Choroid plexus epithelial cell (primary cell): ENCODE measurements at regions not wholly inside any gene's neighbourhood (a gene's known extent, or its start where the extent isn't known, plus 50 kb on each side); places are given as distances from the start of the nearest gene placed in this dataset.

ENCODE experiments used
- DNase-seq: peaks from one replicate; pipeline ENCODE4 v3.0.0-alpha.2; 2010; ENCODE audit warnings: low read depth
- H3K4me3 ChIP-seq: 2 replicates; pipeline ENCODE4 v1.5.1; 2011; ENCODE audit warnings: low read depth, mild to moderate bottlenecking, control low read depth, low read length, moderate library complexity
- CTCF ChIP-seq: conservative IDR thresholded peaks from 2 replicates; pipeline ENCODE4 v1.5.1; 2011; ENCODE audit warnings: low read depth, mild to moderate bottlenecking, control low read depth, inconsistent platforms, low read length, moderate library complexity

DNA sequence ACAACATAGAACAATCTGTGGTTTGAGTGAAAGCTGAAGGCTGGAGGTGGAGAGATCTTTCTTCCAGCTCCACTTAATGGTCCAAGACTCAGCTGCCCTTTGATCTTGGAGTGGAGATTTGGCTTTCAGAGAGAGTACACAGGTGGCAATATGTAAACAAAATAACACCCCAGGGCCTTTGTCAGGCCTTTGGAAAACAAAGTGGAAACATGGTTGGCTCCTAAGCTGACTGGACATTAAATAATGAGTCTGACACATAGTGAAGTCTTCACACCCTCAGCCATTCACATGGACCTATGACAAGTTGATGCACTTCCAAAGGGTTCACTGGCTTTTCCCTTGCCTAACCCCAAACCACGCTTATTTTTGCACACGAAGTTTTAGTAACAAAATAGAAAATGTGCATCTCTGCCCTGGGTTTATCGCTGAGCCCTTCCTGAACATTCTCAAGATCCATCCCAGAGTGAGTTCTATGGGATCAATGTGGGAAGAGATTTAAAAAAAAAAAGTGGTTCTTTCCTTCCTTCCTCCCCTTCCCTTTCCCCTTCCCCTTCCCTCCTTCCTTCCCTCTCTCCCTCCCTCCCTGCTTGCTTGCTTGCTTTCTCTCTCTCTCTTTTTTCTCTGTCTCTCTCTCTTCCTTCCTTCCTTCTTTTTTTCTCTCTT lies 201.3 kb upstream of the NT5C1B start:
- H3K4me3 ChIP-seq: no peak overlapping the region
- DNase-seq: no peak
- TF ChIP-seq CTCF: no peak

- DNase-seq: peak; percentile 52
- no peak for TF ChIP-seq CTCF
- no peak overlapping the region for H3K4me3 ChIP-seq
Observed at GRCh38 chr2:18788592-18788991, 199.2 kb upstream of the NT5C1B start.

DNA sequence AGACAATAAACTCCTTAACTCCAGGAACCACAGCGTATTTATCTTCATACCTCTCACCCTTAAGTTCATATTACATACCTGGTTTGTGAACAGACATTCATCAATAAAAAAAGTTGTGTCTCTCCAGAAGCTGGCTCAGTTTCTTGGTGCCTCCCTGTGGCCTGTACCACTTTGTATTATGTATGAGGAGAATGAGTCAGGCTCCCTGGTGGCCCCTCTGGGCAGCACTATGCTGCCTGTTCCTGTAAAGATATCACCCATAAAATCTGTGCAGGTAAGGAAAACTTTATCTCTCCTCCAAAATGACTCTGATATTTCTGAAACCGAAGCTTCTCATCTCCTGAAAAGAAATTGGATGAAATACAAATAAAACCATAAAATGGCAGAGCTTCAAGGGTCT lies 198.4 kb upstream of the NT5C1B start:
- no peak for TF ChIP-seq CTCF
- no peak for DNase-seq
- no peak overlapping the region for H3K4me3 ChIP-seq

DNA sequence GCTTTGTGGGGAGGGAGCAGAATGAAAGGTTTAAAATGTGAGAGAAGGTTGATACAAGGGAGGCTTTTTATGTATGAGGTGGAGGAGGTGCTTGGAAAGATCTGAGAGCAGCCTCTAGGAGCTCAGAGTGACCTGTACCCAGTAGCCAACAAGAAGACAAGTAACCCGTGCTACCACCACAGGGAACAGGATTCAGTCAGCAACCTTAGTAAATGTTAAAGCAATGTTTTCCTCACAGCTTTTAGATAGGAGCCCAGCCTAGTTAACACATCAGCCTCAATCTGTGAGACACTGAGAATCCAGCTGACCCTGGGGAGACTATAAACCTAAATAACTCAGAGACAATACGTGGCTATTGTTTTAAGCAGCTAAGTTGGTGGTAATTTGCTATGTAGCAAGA lies 194.9 kb upstream of the NT5C1B start:
- no peak overlapping the region for H3K4me3 ChIP-seq
- TF ChIP-seq CTCF: no peak
- DNase-seq: no peak

- no peak overlapping the region for H3K4me3 ChIP-seq
- TF ChIP-seq CTCF: no peak
- DNase-seq: no peak
Observed at GRCh38 chr2:18781541-18782280, 192.3 kb upstream of the NT5C1B start.

DNA sequence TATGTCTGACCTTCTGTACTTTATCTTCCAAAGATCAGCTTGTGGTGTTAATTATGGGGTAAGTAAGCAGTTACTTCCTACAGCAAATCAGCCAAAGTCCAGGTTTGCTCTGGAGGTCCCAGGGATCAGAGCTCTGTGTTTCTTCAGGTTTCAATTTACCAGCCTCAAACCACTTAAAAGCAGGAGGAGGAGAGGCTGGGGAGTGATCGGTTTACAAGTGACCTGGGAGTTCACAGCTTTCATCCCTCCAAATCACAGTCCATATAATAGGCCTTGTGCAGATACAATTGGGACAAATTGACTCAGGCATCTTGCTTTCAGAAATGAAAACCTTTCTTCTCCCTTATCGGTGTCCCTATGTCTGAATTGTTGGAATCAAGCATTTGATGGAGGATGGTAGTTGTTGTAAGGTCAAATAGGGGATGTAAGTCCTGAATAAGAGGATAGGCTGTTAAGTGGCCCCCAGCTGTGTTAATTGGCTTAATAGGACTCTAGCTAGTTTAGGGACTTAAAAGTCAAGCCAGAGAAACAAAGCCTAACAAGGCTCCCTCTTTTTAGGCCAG lies 188.0 kb upstream of the NT5C1B start:
- H3K4me3 ChIP-seq: no peak overlapping the region
- no peak for DNase-seq
- TF ChIP-seq CTCF: no peak

DNA sequence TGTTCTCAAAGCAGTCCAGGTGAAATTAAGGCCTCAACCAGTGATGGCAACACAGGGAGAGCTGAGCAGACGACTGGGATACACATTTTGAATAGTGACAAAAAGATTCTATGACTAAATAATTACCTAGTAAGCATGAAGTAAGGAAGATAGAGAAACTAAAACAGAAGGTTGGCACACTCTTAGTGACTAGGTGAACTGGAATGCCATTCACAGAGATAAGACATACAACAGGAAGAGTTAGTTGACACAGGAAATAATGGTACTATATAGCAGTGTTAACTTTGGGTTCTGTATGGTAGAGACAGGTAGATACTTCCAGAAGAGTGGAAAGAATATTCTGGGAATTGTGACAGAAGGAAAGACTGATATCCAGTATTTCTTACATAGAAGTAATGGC lies 181.8 kb upstream of the NT5C1B start:
- no peak overlapping the region for H3K4me3 ChIP-seq
- DNase-seq: no peak
- TF ChIP-seq CTCF: no peak
